Smooth muscle cell (in vitro differentiated cells): ENCODE measurements at regions not wholly inside any gene's neighbourhood (a gene's known extent, or its start where the extent isn't known, plus 50 kb on each side); places are given as distances from the start of the nearest gene placed in this dataset.

ENCODE experiments used
- DNase-seq: peaks from one replicate; lab custom pipeline; 2025; ENCODE audit not compliant: unreplicated experiment; lab: John Stamatoyannopoulos, UW
- H2AFZ ChIP-seq: fragments of 200-600 bp; sonication (generic); 2 replicates; pipeline ENCODE4 v1.6.0; 2016; ENCODE audit warnings: antibody characterized with exemption, low read depth, mild to moderate bottlenecking
- H3F3A ChIP-seq: fragments of 200-600 bp; sonication (generic); 2 replicates; pipeline ENCODE4 v1.6.0; 2017; ENCODE audit warnings: antibody characterized with exemption, low read depth
- H3K27ac ChIP-seq: fragments of 200-600 bp; sonication (generic); 2 replicates; pipeline ENCODE4 v1.5.1; 2016; ENCODE audit warnings: low read depth, mild to moderate bottlenecking
- H3K27me3 ChIP-seq: fragments of 200-600 bp; sonication (generic); 2 replicates; pipeline ENCODE4 v1.6.1; 2016; ENCODE audit warnings: low read depth, mild to moderate bottlenecking
- H3K36me3 ChIP-seq: fragments of 200-600 bp; sonication (generic); 2 replicates; pipeline ENCODE4 v1.5.1; 2016; ENCODE audit warnings: low read depth
- H3K4me1 ChIP-seq: fragments of 200-600 bp; sonication (generic); 2 replicates; pipeline ENCODE4 v1.5.1; 2016; ENCODE audit warnings: low read depth
- H3K4me2 ChIP-seq: fragments of 200-600 bp; sonication (generic); 2 replicates; pipeline ENCODE4 v1.6.0; 2016; ENCODE audit warnings: mild to moderate bottlenecking
- H3K4me3 ChIP-seq: fragments of 200-600 bp; sonication (generic); 2 replicates; pipeline ENCODE4 v1.5.1; 2016; ENCODE audit warnings: mild to moderate bottlenecking
- H3K79me2 ChIP-seq: fragments of 200-600 bp; sonication (generic); 2 replicates; pipeline ENCODE4 v1.6.0; 2016; ENCODE audit warnings: low read depth, mild to moderate bottlenecking
- H3K9ac ChIP-seq: fragments of 200-600 bp; sonication (generic); 2 replicates; pipeline ENCODE4 v1.6.0; 2016; ENCODE audit warnings: low read depth
- H3K9me3 ChIP-seq: fragments of 200-600 bp; sonication (generic); replicated peaks from 2 replicates; pipeline ENCODE4 v1.5.1; 2016; ENCODE audit warnings: low read depth
- H4K20me1 ChIP-seq: fragments of 200-600 bp; sonication (generic); 2 replicates; pipeline ENCODE4 v1.6.0; 2016; ENCODE audit warnings: low read depth
- WGBS: methylation state at CpG from one replicate; pipeline ENCODE4 v1.1.7; 2016; ENCODE audit warnings: low lambda C conversion rate; 5-methylcytosine and 5-hydroxymethylcytosine counted together
- TF ChIP-seq, protein P1 (sequence below): fragments of 200-600 bp; sonication (generic); IDR thresholded peaks from 2 replicates; pipeline ENCODE4 v1.5.1; 2017; ENCODE audit warnings: borderline replicate concordance, mild to moderate bottlenecking, antibody characterized with exemption; ENCODE audit not compliant: insufficient read depth, poor library complexity, severe bottlenecking

GRCh38 chr13:59086147-59086546, 1077.6 kb downstream of the DIAPH3 start:
- TF ChIP-seq, protein P1, sequence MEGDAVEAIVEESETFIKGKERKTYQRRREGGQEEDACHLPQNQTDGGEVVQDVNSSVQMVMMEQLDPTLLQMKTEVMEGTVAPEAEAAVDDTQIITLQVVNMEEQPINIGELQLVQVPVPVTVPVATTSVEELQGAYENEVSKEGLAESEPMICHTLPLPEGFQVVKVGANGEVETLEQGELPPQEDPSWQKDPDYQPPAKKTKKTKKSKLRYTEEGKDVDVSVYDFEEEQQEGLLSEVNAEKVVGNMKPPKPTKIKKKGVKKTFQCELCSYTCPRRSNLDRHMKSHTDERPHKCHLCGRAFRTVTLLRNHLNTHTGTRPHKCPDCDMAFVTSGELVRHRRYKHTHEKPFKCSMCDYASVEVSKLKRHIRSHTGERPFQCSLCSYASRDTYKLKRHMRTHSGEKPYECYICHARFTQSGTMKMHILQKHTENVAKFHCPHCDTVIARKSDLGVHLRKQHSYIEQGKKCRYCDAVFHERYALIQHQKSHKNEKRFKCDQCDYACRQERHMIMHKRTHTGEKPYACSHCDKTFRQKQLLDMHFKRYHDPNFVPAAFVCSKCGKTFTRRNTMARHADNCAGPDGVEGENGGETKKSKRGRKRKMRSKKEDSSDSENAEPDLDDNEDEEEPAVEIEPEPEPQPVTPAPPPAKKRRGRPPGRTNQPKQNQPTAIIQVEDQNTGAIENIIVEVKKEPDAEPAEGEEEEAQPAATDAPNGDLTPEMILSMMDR = no peak
- Histone ChIP-seq H3K4me2 (no peak overlapping the region), H2AFZ (no peak overlapping the region), H3K4me3 (no peak overlapping the region), H4K20me1 (no peaks in the 10 kb centered on the region), H3K27ac (peak overlapping the region; percentile 64), H3K79me2 (no peaks in the 10 kb centered on the region), H3F3A (peaks cover 9% of the 10 kb centered on the region), H3K9me3 (no peaks in the 10 kb centered on the region), H3K4me1 (no peaks in the 10 kb centered on the region), H3K36me3 (no peaks in the 10 kb centered on the region), H3K9ac (no peak overlapping the region), H3K27me3 (no peaks in the 10 kb centered on the region)
- DNase-seq = no peak
- 25% methylated on average over 2 of the region's 2 CpGs for WGBS

- Histone ChIP-seq H3K9me3 (no peaks in the 10 kb centered on the region), H3F3A (peaks cover 9% of the 10 kb centered on the region), H3K27me3 (no peaks in the 10 kb centered on the region), H3K27ac (no peak overlapping the region), H3K4me3 (no peak overlapping the region), H2AFZ (no peak overlapping the region), H4K20me1 (no peaks in the 10 kb centered on the region), H3K36me3 (no peaks in the 10 kb centered on the region), H3K79me2 (no peaks in the 10 kb centered on the region), H3K4me2 (no peak overlapping the region), H3K9ac (no peak overlapping the region), H3K4me1 (no peaks in the 10 kb centered on the region)
- DNase-seq = no peak
- 79% methylated on average over 2 of the region's 2 CpGs for WGBS
- TF ChIP-seq, protein P1 = no peak
Measured at GRCh38 chr13:59088716-59089115, 1075.0 kb downstream of the DIAPH3 start.

DNA sequence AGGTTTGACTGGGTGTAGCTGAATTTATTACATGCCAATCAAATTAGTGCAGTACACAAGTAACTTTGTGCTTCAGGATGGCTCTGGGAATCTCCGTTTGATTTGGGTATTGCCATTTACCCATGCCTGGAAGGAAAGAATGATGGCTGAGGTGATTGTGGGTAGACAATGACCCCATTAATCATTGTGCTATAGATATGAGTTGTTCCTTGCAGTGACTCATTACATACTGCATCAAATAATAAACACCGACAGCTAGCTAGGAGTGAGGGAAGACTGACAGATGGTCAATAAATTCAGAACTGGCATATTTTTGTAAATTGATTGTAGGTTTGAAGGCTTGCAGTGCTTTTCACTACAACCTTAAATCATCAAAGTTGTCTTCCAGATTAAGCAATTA, 1069.5 kb downstream of the DIAPH3 start:
- H3K4me1 ChIP-seq = peaks cover 3% of the 10 kb centered on the region
- DNase-seq = no peak
- no peak overlapping the region for H3K4me2 ChIP-seq
- no peaks in the 10 kb centered on the region for H3K27me3 ChIP-seq
- H2AFZ ChIP-seq = no peak overlapping the region
- no peak overlapping the region for H3K27ac ChIP-seq
- WGBS = 86% methylated on average over 2 of the region's 2 CpGs
- H3K9ac ChIP-seq = no peak overlapping the region
- no peaks in the 10 kb centered on the region for H3K79me2 ChIP-seq
- H4K20me1 ChIP-seq = no peaks in the 10 kb centered on the region
- no peaks in the 10 kb centered on the region for H3K9me3 ChIP-seq
- H3K4me3 ChIP-seq = no peak overlapping the region
- no peaks in the 10 kb centered on the region for H3F3A ChIP-seq
- H3K36me3 ChIP-seq = no peaks in the 10 kb centered on the region
- TF ChIP-seq, protein P1 = no peak

DNA sequence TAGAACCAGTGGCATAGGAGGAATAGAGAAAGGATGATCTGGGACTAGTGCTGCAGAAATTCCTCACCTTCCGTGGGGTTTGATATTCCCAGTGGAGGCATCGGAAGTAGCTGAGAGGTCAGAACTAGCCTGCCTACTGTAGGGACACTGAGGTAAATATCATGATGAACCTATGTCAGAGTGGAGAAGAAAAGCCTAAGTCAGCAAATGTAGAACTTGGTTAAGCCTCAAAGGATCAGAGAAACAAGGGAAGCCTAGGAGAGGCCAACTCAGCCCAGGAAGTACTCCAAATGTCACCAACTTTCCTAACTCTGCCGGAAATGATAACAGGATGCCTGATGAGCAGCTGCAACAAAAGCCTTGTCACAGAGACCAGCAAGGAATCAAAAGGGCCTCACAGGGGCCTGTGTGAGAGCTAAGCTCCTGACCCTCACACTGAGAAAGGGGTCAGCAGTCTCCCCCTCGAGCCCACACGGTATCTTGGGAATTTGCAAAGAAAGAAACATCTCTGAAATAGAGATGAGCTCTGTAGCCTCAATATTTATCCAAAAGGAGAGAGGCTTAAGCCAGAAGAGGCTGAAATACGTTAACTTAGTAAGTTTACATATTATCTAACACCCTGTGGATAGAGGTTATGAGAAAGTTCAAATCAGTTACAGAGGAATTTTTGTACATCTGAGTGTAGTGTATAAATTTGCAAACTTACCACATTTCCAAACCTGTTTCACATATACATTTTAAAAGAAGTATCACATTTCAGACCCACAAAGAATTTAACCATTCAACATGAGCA, 1064.3 kb downstream of the DIAPH3 start:
- peak overlapping the region; percentile 61 for H2AFZ ChIP-seq
- no peaks in the 10 kb centered on the region for H3K27me3 ChIP-seq
- DNase-seq = no peak
- H4K20me1 ChIP-seq = no peaks in the 10 kb centered on the region
- WGBS = 63% methylated on average over 6 of the region's 6 CpGs
- H3K4me3 ChIP-seq = no peak overlapping the region
- TF ChIP-seq, protein P1 = no peak
- H3F3A ChIP-seq = no peaks in the 10 kb centered on the region
- peaks cover 10% of the 10 kb centered on the region for H3K4me1 ChIP-seq
- no peak overlapping the region for H3K27ac ChIP-seq
- no peaks in the 10 kb centered on the region for H3K36me3 ChIP-seq
- H3K9me3 ChIP-seq = no peaks in the 10 kb centered on the region
- no peaks in the 10 kb centered on the region for H3K79me2 ChIP-seq
- no peak overlapping the region for H3K9ac ChIP-seq
- H3K4me2 ChIP-seq = no peak overlapping the region
